HEK293 (cell line): ENCODE measurements at regions not wholly inside any gene's neighbourhood (a gene's known extent, or its start where the extent isn't known, plus 50 kb on each side); places are given as distances from the start of the nearest gene placed in this dataset.

ENCODE experiments used
- CTCF ChIP-seq: fragments of 450-650 bp; formaldehyde crosslinking; IDR thresholded peaks from 2 replicates; pipeline ENCODE4 v1.5.1; 2016; ENCODE audit warnings: missing biosample characterization, missing genetic modification characterization
- EGR2 ChIP-seq: fragments of 450-650 bp; formaldehyde crosslinking; IDR thresholded peaks from 2 replicates; pipeline ENCODE4 v1.5.1; 2016; ENCODE audit warnings: low read depth, missing biosample characterization, missing genetic modification characterization
- GLI2 ChIP-seq: fragments of 450-650 bp; formaldehyde crosslinking; IDR thresholded peaks from 2 replicates; pipeline ENCODE4; 2017; ENCODE audit warnings: missing biosample characterization, missing genetic modification characterization, low read depth, borderline replicate concordance
- SCRT1 ChIP-seq: fragments of 450-650 bp; formaldehyde crosslinking; IDR thresholded peaks from 2 replicates; pipeline ENCODE4 v1.5.1; 2016; ENCODE audit warnings: missing biosample characterization, missing genetic modification characterization, borderline replicate concordance
- ZBTB8A ChIP-seq: fragments of 450-650 bp; formaldehyde crosslinking; IDR thresholded peaks from 2 replicates; pipeline ENCODE4 v1.5.1; 2016; ENCODE audit warnings: missing biosample characterization, missing genetic modification characterization
- ZEB2 ChIP-seq: fragments of 450-650 bp; formaldehyde crosslinking; IDR thresholded peaks from 2 replicates; pipeline ENCODE4 v1.5.1; 2016; ENCODE audit warnings: missing biosample characterization, missing genetic modification characterization
- ZNF138 ChIP-seq: fragments of 450-650 bp; formaldehyde crosslinking; IDR thresholded peaks from 2 replicates; pipeline ENCODE4 v1.5.1; 2016; ENCODE audit warnings: missing biosample characterization, missing genetic modification characterization, borderline replicate concordance
- ZNF184 ChIP-seq: fragments of 450-650 bp; IDR thresholded peaks from 2 replicates; pipeline ENCODE4 v1.5.1; 2018; ENCODE audit warnings: missing biosample characterization, mild to moderate bottlenecking, missing genetic modification characterization
- ZNF248 ChIP-seq: fragments of 450-650 bp; formaldehyde crosslinking; IDR thresholded peaks from 2 replicates; pipeline ENCODE4 v1.5.1; 2017; ENCODE audit warnings: missing biosample characterization, missing genetic modification characterization
- ZNF449 ChIP-seq: fragments of 450-650 bp; formaldehyde crosslinking; IDR thresholded peaks from 2 replicates; pipeline ENCODE4 v1.5.1; 2017; ENCODE audit warnings: missing biosample characterization, mild to moderate bottlenecking, missing genetic modification characterization, moderate library complexity
- TF ChIP-seq, protein P1 (sequence below): fragments of 450-650 bp; formaldehyde crosslinking; IDR thresholded peaks from 2 replicates; pipeline ENCODE4 v1.5.1; 2016; ENCODE audit warnings: missing biosample characterization, missing genetic modification characterization

- TF ChIP-seq EGR2 (tag by site-specific recombination) (no peak), CTCF (no peak), ZBTB8A (tag by site-specific recombination) (no peak), ZNF184 (tag by site-specific recombination) (no peak), GLI2 (no peak), ZNF138 (tag by site-specific recombination) (no peak), SCRT1 (no peak), ZNF449 (tag by site-specific recombination) (no peak), ZNF248 (tag by site-specific recombination) (no peak), ZEB2 (no peak)
- TF ChIP-seq, protein P1, sequence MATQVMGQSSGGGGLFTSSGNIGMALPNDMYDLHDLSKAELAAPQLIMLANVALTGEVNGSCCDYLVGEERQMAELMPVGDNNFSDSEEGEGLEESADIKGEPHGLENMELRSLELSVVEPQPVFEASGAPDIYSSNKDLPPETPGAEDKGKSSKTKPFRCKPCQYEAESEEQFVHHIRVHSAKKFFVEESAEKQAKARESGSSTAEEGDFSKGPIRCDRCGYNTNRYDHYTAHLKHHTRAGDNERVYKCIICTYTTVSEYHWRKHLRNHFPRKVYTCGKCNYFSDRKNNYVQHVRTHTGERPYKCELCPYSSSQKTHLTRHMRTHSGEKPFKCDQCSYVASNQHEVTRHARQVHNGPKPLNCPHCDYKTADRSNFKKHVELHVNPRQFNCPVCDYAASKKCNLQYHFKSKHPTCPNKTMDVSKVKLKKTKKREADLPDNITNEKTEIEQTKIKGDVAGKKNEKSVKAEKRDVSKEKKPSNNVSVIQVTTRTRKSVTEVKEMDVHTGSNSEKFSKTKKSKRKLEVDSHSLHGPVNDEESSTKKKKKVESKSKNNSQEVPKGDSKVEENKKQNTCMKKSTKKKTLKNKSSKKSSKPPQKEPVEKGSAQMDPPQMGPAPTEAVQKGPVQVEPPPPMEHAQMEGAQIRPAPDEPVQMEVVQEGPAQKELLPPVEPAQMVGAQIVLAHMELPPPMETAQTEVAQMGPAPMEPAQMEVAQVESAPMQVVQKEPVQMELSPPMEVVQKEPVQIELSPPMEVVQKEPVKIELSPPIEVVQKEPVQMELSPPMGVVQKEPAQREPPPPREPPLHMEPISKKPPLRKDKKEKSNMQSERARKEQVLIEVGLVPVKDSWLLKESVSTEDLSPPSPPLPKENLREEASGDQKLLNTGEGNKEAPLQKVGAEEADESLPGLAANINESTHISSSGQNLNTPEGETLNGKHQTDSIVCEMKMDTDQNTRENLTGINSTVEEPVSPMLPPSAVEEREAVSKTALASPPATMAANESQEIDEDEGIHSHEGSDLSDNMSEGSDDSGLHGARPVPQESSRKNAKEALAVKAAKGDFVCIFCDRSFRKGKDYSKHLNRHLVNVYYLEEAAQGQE (tag by site-specific recombination) = no peak
Observed at GRCh38 chr5:118295045-118295444, 693.3 kb downstream of the DTWD2 start.
